CD14-positive monocyte (primary cell): ENCODE measurements at regions not wholly inside any gene's neighbourhood (a gene's known extent, or its start where the extent isn't known, plus 50 kb on each side); places are given as distances from the start of the nearest gene placed in this dataset.

Experiments
- DNase-seq, 3 donors: peaks; one replicate each; pipeline ENCODE4 v3.0.0-alpha.2; 2011 to 2022
- H2AFZ ChIP-seq: 2 replicates; pipeline ENCODE4 v1.6.0; 2012; ENCODE audit warnings: mild to moderate bottlenecking, low read depth, low read length, inconsistent platforms; ENCODE audit not compliant: insufficient read depth, poor library complexity, severe bottlenecking
- H3K27ac ChIP-seq, 2 donors: 1 replicate in 1 of 2; 2 replicates in 1 of 2; pipeline ENCODE4 v1.5.1; 2012 to 2013; ENCODE audit warnings: low read length in 2 of 2, control low read depth in 1 of 2, inconsistent platforms in 1 of 2, low read depth in 1 of 2, mild to moderate bottlenecking in 1 of 2
- H3K27me3 ChIP-seq, 2 donors: one replicate each; pipeline versions ENCODE4 v1.6.0 to v1.6.1; 2011 to 2013; ENCODE audit warnings: low read length in 2 of 2; ENCODE audit not compliant: control insufficient read depth in 2 of 2, insufficient read depth in 2 of 2
- H3K36me3 ChIP-seq, 2 donors: replicated peaks in 1 of 2; 1 replicate in 1 of 2; 2 replicates in 1 of 2; pipeline versions ENCODE4 v1.5.1 to v1.6.1; 2012 to 2013; ENCODE audit warnings: low read length in 2 of 2, control low read depth in 1 of 2, inconsistent platforms in 1 of 2, mild to moderate bottlenecking in 1 of 2; ENCODE audit not compliant: insufficient read depth in 2 of 2, control insufficient read depth in 1 of 2
- H3K4me1 ChIP-seq, 2 donors: 1 replicate in 1 of 2; 2 replicates in 1 of 2; pipeline versions ENCODE4 v1.5.1 to v1.6.1; 2012 to 2013; ENCODE audit warnings: low read length in 2 of 2, control low read depth in 1 of 2, inconsistent platforms in 1 of 2, mild to moderate bottlenecking in 1 of 2, moderate library complexity in 1 of 2; ENCODE audit not compliant: insufficient read depth in 2 of 2, control insufficient read depth in 1 of 2
- H3K4me2 ChIP-seq: replicated peaks from 2 replicates; pipeline ENCODE3; 2012; ENCODE audit warnings: low read length, moderate library complexity, mild to moderate bottlenecking; ENCODE audit not compliant: poor library complexity, severe bottlenecking; ENCODE audit errors: extremely low read depth
- H3K4me3 ChIP-seq, 3 experiments: fragments of 200-600 bp in 1 of 3; sonication (generic) in 1 of 3; replicated peaks in 1 of 3; 1 replicate in 2 of 3; 2 replicates in 1 of 3; pipeline ENCODE4 v1.5.1; 2011 to 2013; ENCODE audit warnings: low read length in 3 of 3, mild to moderate bottlenecking in 3 of 3, control low read depth in 2 of 3, low read depth in 2 of 3, inconsistent platforms in 1 of 3, moderate library complexity in 1 of 3
- H3K79me2 ChIP-seq: 2 replicates; pipeline ENCODE4 v1.6.0; 2012; ENCODE audit warnings: mild to moderate bottlenecking, control low read depth, inconsistent platforms, low read length, moderate library complexity; ENCODE audit not compliant: insufficient read depth
- H3K9ac ChIP-seq: 2 replicates; pipeline ENCODE4 v1.6.0; 2017; ENCODE audit warnings: low read length, mild to moderate bottlenecking; ENCODE audit not compliant: insufficient read depth, poor library complexity, severe bottlenecking
- H3K9me3 ChIP-seq, 2 donors: replicated peaks in 1 of 2; 1 replicate in 1 of 2; 2 replicates in 1 of 2; pipeline versions ENCODE4 v1.5.1 to v1.6.1; 2012 to 2013; ENCODE audit warnings: low read length in 2 of 2, control low read depth in 1 of 2; ENCODE audit not compliant: control insufficient read depth in 1 of 2, insufficient read depth in 1 of 2
- H4K20me1 ChIP-seq: 2 replicates; pipeline ENCODE4 v1.6.0; 2012; ENCODE audit warnings: mild to moderate bottlenecking, low read length, control low read depth, moderate library complexity; ENCODE audit not compliant: insufficient read depth
- H3K27ac Mint-ChIP-seq, 7 donors: one replicate each; pipeline ENCODE4 v1.8.0; 2020; ENCODE audit warnings: mild to moderate bottlenecking in 7 of 7, mixed read lengths in 7 of 7, moderate library complexity in 6 of 7, inconsistent platforms in 2 of 7
- H3K27me3 Mint-ChIP-seq, 3 donors: one replicate each; pipeline ENCODE4 v1.8.0; 2021 to 2022; ENCODE audit warnings: low read depth in 3 of 3, mild to moderate bottlenecking in 3 of 3, mixed read lengths in 3 of 3, moderate library complexity in 3 of 3, inconsistent platforms in 1 of 3
- H3K36me3 Mint-ChIP-seq, 2 donors: one replicate each; pipeline ENCODE4 v1.8.0; 2020; ENCODE audit warnings: mixed read lengths in 2 of 2, inconsistent platforms in 1 of 2, mild to moderate bottlenecking in 1 of 2
- H3K4me1 Mint-ChIP-seq: one replicate; pipeline ENCODE4 v1.8.0; 2020; ENCODE audit warnings: mild to moderate bottlenecking, mixed read lengths
- H3K4me3 Mint-ChIP-seq, 2 donors: one replicate each; pipeline ENCODE4 v1.8.0; 2020; ENCODE audit warnings: mild to moderate bottlenecking in 2 of 2, mixed read lengths in 2 of 2, moderate library complexity in 1 of 2
- H3K9me3 Mint-ChIP-seq, 7 donors: one replicate each; pipeline ENCODE4 v1.8.0; 2020 to 2022; ENCODE audit warnings: mixed read lengths in 7 of 7, mild to moderate bottlenecking in 6 of 7, moderate library complexity in 6 of 7, inconsistent platforms in 2 of 7
- WGBS: methylation state at CpG from one replicate; pipeline ENCODE4 v1.1.5; 2013; ENCODE audit warnings: missing lambda C conversion rate; ENCODE audit not compliant: insufficient coverage; 5-methylcytosine and 5-hydroxymethylcytosine counted together
- intact Hi-C, 2 donors: fragments of 100-400 bp; cut with micrococcal nuclease; formaldehyde crosslinking; loops; one replicate each; pipeline versions ENCODE4 v1.15.0 to v1.15.1; 2023
- TF ChIP-seq, protein P1 (sequence below): fragments of 200-600 bp; IDR thresholded peaks from one replicate; pipeline ENCODE4 v1.8.0; 2022; ENCODE audit warnings: antibody characterized with exemption, mild to moderate bottlenecking

DNA sequence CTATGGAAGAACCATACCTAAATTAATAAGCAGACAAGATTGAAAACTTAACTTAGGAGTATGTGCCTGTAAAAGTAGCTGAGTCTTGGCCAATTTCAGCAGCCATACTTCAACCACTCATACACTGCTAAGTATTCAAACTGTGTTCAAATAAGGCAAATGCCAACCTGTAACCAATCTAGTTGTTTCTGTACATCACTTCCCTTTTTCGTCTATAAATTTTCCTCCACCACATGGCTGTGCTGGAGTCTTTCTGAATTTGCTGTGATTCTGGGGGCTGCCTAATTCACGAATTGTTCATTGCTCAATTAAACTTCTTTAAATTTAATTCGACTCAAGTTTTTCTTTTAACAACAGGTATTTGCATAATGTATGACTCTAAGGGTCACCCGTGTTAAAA lies 184.4 kb downstream of the PLK2 start:
- Histone ChIP-seq H3K36me3 (no peaks in the 10 kb centered on the region), H2AFZ (no peak overlapping the region), H3K9me3 (peaks cover 0 to 4% of the 10 kb centered on the region in 2 donors), H3K27ac (no peak overlapping the region), H3K4me1 (no peaks in the 10 kb centered on the region), H3K4me2 (no peak overlapping the region), H4K20me1 (no peaks in the 10 kb centered on the region), H3K27me3 (no peaks in the 10 kb centered on the region), H3K79me2 (no peaks in the 10 kb centered on the region), H3K4me3 (no peak overlapping the region), H3K9ac (no peak overlapping the region)
- Mint-ChIP-seq H3K9me3 (peaks cover 0 to 7% (median 4%) of the 10 kb centered on the region in 7 donors), H3K4me3 (no peak overlapping the region), H3K27ac (no peak overlapping the region), H3K4me1 (peaks cover 2% of the 10 kb centered on the region), H3K27me3 (peaks cover 2 to 12% (median 8%) of the 10 kb centered on the region in 3 donors), H3K36me3 (no peaks in the 10 kb centered on the region)
- DNase-seq: no peak
- TF ChIP-seq, protein P1, sequence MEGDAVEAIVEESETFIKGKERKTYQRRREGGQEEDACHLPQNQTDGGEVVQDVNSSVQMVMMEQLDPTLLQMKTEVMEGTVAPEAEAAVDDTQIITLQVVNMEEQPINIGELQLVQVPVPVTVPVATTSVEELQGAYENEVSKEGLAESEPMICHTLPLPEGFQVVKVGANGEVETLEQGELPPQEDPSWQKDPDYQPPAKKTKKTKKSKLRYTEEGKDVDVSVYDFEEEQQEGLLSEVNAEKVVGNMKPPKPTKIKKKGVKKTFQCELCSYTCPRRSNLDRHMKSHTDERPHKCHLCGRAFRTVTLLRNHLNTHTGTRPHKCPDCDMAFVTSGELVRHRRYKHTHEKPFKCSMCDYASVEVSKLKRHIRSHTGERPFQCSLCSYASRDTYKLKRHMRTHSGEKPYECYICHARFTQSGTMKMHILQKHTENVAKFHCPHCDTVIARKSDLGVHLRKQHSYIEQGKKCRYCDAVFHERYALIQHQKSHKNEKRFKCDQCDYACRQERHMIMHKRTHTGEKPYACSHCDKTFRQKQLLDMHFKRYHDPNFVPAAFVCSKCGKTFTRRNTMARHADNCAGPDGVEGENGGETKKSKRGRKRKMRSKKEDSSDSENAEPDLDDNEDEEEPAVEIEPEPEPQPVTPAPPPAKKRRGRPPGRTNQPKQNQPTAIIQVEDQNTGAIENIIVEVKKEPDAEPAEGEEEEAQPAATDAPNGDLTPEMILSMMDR: no peak
- intact Hi-C loops: no loop called here
- WGBS: no CpG with 5 or more reads among the region's 4 CpGs

DNA sequence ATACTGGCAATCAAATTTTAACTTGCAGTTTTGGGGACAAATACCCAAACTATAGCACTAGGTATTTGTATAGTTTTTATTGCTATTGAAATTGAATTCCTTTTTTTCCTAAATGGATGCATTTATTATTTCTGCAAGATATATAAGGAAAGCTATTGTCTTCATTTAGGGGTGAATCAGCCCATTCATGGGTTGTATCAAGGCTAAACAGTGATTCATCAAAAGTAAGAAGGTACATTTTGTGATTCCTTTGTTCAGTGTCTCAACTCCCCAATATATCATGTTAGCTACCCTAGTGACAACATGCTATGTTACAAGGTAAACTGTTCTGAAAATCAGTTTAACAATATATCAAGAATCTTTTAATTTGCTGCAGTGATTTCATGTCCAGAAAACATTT lies 185.7 kb downstream of the PLK2 start:
- H3K27me3 ChIP-seq: no peaks in the 10 kb centered on the region
- H3K9me3 ChIP-seq: peaks cover 0 to 4% of the 10 kb centered on the region in 2 donors
- H3K9me3 Mint-ChIP-seq: peaks cover 0 to 8% (median 4%) of the 10 kb centered on the region in 7 donors
- no peaks in the 10 kb centered on the region for H3K4me1 ChIP-seq
- H3K27ac ChIP-seq: no peak overlapping the region
- H3K9ac ChIP-seq: no peak overlapping the region
- peaks cover 2% of the 10 kb centered on the region for H3K4me1 Mint-ChIP-seq
- H3K4me3 Mint-ChIP-seq: no peak overlapping the region
- H3K27ac Mint-ChIP-seq: no peak overlapping the region
- H3K36me3 Mint-ChIP-seq: no peaks in the 10 kb centered on the region
- peaks cover 3 to 12% (median 8%) of the 10 kb centered on the region in 3 donors for H3K27me3 Mint-ChIP-seq
- intact Hi-C loops: no loop called here
- TF ChIP-seq, protein P1: no peak
- no peaks in the 10 kb centered on the region for H3K36me3 ChIP-seq
- H4K20me1 ChIP-seq: no peaks in the 10 kb centered on the region
- no peak overlapping the region for H3K4me3 ChIP-seq
- H3K4me2 ChIP-seq: no peak overlapping the region
- DNase-seq: no peak
- no peak overlapping the region for H2AFZ ChIP-seq
- no peaks in the 10 kb centered on the region for H3K79me2 ChIP-seq
